DMS153 treated with DMSO at 0.1 percent for 48 hours (cell line): ENCODE measurements at regions not wholly inside any gene's neighbourhood (a gene's known extent, or its start where the extent isn't known, plus 50 kb on each side); places are given as distances from the start of the nearest gene placed in this dataset.

ENCODE experiments used
- DNase-seq: peaks from one replicate; lab custom pipeline; 2025; ENCODE audit not compliant: unreplicated experiment; lab: John Stamatoyannopoulos, UW

GRCh38 chr19:30318936-30319335 lies 53.2 kb upstream of the ZNF536 start:
- DNase-seq = no peak

GRCh38 chr19:30319411-30319810 lies 52.8 kb upstream of the ZNF536 start:
- no peak for DNase-seq

- DNase-seq = no peak
These were observed 52.3 kb upstream of the ZNF536 start for GRCh38 chr19:30319876-30320275.

- no peak for DNase-seq
These were observed 51.7 kb upstream of the ZNF536 start for GRCh38 chr19:30320466-30320865.

- no peak for DNase-seq
These were observed 51.3 kb upstream of the ZNF536 start for GRCh38 chr19:30320916-30321315.
